ENCODE measurements at regions not wholly inside any gene's neighbourhood (a gene's known extent, or its start where the extent isn't known, plus 50 kb on each side); places are given as distances from the start of the nearest gene placed in this dataset.

DNA sequence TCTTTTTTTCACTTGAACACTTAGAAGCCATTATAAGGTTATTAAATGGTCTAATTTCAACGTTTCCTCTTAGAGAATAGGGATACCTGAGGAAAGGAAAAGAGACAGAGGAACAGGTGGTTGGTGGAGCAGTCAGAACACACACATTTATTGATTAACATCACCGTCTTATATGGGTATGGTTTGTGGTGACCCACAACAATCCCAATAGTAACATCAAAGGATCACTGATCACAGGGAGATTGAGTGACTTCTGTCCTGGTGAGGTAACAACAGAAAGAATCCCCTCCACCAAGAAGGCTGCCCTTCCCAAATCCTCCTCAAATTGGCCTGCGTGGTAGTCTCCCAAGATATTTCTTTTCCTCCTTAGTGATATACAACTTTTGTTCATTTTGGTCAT, 474.0 kb downstream of the PLPP3 start:
- Histone ChIP-seq H3K4me3 (no peak overlapping the region), H3K36me3 (ENCODE audit: control insufficient read depth in 4 of 4, insufficient read depth in 4 of 4, low read length in 4 of 4) (no peaks in the 10 kb centered on the region), H3K9me3 (ENCODE audit: control insufficient read depth in 4 of 4, insufficient read depth in 3 of 4, low read length in 3 of 4) (peaks cover 0 to 3% (median 0%) of the 10 kb centered on the region in 4 donors), H3K4me1 (ENCODE audit: control insufficient read depth in 5 of 5, insufficient read depth in 5 of 5, low read length in 5 of 5) (no peaks in the 10 kb centered on the region), H3K27me3 (ENCODE audit: control insufficient read depth in 3 of 3, insufficient read depth in 3 of 3, low read length in 2 of 3) (no peaks in the 10 kb centered on the region), H3K9ac (ENCODE audit: insufficient read depth in 1 of 2, low read length in 2 of 2) (no peak overlapping the region), H3K27ac (ENCODE audit: low read depth in 1 of 2, low read length in 1 of 2) (no peak overlapping the region)
- DNase-seq (no peak), ATAC-seq (ENCODE audit: insufficient read depth, low FRiP score) (no peak)
- 84 to 85% methylated on average over 3 of the region's 3 CpGs for WGBS, 2 donors
- TF ChIP-seq, protein P1, sequence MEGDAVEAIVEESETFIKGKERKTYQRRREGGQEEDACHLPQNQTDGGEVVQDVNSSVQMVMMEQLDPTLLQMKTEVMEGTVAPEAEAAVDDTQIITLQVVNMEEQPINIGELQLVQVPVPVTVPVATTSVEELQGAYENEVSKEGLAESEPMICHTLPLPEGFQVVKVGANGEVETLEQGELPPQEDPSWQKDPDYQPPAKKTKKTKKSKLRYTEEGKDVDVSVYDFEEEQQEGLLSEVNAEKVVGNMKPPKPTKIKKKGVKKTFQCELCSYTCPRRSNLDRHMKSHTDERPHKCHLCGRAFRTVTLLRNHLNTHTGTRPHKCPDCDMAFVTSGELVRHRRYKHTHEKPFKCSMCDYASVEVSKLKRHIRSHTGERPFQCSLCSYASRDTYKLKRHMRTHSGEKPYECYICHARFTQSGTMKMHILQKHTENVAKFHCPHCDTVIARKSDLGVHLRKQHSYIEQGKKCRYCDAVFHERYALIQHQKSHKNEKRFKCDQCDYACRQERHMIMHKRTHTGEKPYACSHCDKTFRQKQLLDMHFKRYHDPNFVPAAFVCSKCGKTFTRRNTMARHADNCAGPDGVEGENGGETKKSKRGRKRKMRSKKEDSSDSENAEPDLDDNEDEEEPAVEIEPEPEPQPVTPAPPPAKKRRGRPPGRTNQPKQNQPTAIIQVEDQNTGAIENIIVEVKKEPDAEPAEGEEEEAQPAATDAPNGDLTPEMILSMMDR (IDR thresholded peaks at IDR 0.05; ENCODE audit: control extremely low read depth, extremely low read depth): no peak

DNA sequence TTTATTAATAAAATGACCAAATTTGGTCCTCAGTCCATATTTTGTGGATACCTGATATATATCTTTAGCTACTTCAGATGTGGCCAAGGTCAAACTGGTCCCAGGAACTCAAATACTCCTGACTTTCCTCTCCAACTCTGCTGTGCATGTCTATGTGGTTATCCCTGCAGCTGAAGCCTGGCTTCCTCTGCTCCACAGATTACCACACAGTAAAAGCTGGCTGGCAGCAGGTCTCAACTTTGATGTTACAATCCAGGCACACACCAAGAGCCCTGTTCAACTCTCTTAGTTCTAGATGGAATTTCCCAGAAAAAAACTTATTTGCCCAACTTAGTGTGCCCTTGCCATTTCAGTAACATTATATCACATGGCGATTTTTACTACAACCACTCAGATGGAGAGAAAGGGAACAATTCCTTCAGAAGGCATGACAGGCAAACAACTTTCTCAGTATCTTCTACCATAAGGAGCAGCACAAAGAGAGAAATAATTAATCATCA, 479.5 kb downstream of the PLPP3 start:
- Histone ChIP-seq H3K9me3 (ENCODE audit: control insufficient read depth in 4 of 4, insufficient read depth in 3 of 4, low read length in 3 of 4) (peaks cover 0 to 3% (median 0%) of the 10 kb centered on the region in 4 donors), H3K27me3 (ENCODE audit: control insufficient read depth in 3 of 3, insufficient read depth in 3 of 3, low read length in 2 of 3) (no peaks in the 10 kb centered on the region), H3K36me3 (ENCODE audit: control insufficient read depth in 4 of 4, insufficient read depth in 4 of 4, low read length in 4 of 4) (no peaks in the 10 kb centered on the region), H3K4me3 (no peak overlapping the region), H3K27ac (ENCODE audit: low read depth in 1 of 2, low read length in 1 of 2) (no peak overlapping the region), H3K9ac (ENCODE audit: insufficient read depth in 1 of 2, low read length in 2 of 2) (no peak overlapping the region), H3K4me1 (ENCODE audit: control insufficient read depth in 5 of 5, insufficient read depth in 5 of 5, low read length in 5 of 5) (peaks cover 0 to 6% (median 0%) of the 10 kb centered on the region in 5 donors)
- DNase-seq: no peak
- 93 to 100% methylated on average over 1 of the region's 1 CpG for WGBS, 2 donors
- no peak for ATAC-seq (ENCODE audit: insufficient read depth, low FRiP score)
- TF ChIP-seq, protein P1 (IDR thresholded peaks at IDR 0.05; ENCODE audit: control extremely low read depth, extremely low read depth): no peak

DNA sequence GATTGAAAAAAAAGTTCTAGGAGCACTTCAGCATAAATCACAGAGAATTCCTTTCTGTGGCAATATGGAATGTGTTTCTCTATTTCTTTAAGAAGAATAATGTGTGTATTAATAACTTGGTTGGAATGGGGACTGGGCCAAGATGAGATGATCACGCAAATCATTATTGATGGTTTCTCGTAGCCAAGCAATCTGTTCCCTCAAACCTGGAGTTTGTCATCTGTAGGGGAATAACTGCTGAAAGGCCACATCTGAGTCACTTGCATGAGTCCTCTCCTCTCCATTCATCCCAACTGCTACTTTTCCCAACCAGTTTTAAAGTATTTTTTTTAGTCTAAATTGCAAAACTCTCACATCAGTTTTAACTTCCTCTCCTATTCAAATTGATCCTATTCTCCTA, 480.4 kb downstream of the PLPP3 start:
- H3K4me1 ChIP-seq (ENCODE audit: control insufficient read depth in 5 of 5, insufficient read depth in 5 of 5, low read length in 5 of 5): peaks cover 0 to 6% (median 0%) of the 10 kb centered on the region in 5 donors
- ATAC-seq (ENCODE audit: insufficient read depth, low FRiP score): no peak
- H3K27ac ChIP-seq (ENCODE audit: low read depth in 1 of 2, low read length in 1 of 2): no peak overlapping the region
- H3K27me3 ChIP-seq (ENCODE audit: control insufficient read depth in 3 of 3, insufficient read depth in 3 of 3, low read length in 2 of 3): no peaks in the 10 kb centered on the region
- no peak overlapping the region for H3K9ac ChIP-seq (ENCODE audit: insufficient read depth in 1 of 2, low read length in 2 of 2)
- H3K9me3 ChIP-seq (ENCODE audit: control insufficient read depth in 4 of 4, insufficient read depth in 3 of 4, low read length in 3 of 4): no peaks in the 10 kb centered on the region
- no peak for DNase-seq
- no peak overlapping the region for H3K4me3 ChIP-seq
- no peaks in the 10 kb centered on the region for H3K36me3 ChIP-seq (ENCODE audit: control insufficient read depth in 4 of 4, insufficient read depth in 4 of 4, low read length in 4 of 4)
- TF ChIP-seq, protein P1 (IDR thresholded peaks at IDR 0.05; ENCODE audit: control extremely low read depth, extremely low read depth): no peak
- WGBS, 2 donors: 87 to 98% methylated on average over 2 of the region's 2 CpGs

DNA sequence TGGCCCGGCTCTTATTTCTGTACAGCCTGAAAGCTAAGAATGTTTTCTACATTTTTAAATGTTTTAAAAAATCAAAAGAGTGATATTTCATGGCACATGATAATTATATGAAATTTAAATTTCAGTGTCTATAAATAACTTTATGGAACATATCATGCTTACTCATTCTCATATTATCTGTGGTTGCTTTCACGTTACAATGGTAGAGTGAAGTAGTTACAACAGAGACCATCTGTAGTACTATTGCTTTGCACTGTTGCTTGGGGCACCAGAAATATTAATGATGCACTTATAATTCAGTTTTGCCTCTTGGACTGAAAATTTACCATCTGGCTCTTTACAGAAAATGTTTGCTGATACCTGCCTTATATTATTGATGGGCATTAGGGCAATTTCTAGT, 481.6 kb downstream of the PLPP3 start:
- Histone ChIP-seq H3K9me3 (ENCODE audit: control insufficient read depth in 4 of 4, insufficient read depth in 3 of 4, low read length in 3 of 4) (no peaks in the 10 kb centered on the region), H3K27me3 (ENCODE audit: control insufficient read depth in 3 of 3, insufficient read depth in 3 of 3, low read length in 2 of 3) (no peaks in the 10 kb centered on the region), H3K27ac (ENCODE audit: low read depth in 1 of 2, low read length in 1 of 2) (no peak overlapping the region), H3K4me3 (no peak overlapping the region), H3K36me3 (ENCODE audit: control insufficient read depth in 4 of 4, insufficient read depth in 4 of 4, low read length in 4 of 4) (no peaks in the 10 kb centered on the region), H3K9ac (ENCODE audit: insufficient read depth in 1 of 2, low read length in 2 of 2) (no peak overlapping the region), H3K4me1 (ENCODE audit: control insufficient read depth in 5 of 5, insufficient read depth in 5 of 5, low read length in 5 of 5) (peaks cover 0 to 6% (median 0%) of the 10 kb centered on the region in 5 donors)
- WGBS, 2 donors: 86 to 90% methylated on average over 2 of the region's 2 CpGs
- DNase-seq: no peak
- ATAC-seq (ENCODE audit: insufficient read depth, low FRiP score): no peak
- TF ChIP-seq, protein P1 (IDR thresholded peaks at IDR 0.05; ENCODE audit: control extremely low read depth, extremely low read depth): no peak
